ENCODE measurements at regions not wholly inside any gene's neighbourhood (a gene's known extent, or its start where the extent isn't known, plus 50 kb on each side); places are given as distances from the start of the nearest gene placed in this dataset.

GRCh38 chr7:96794063-96794462, 84.4 kb upstream of the SEM1 start:
- no peak overlapping the region for H3T11ph ChIP-seq (ENCODE audit: low read length)
- no peak overlapping the region for H4K8ac ChIP-seq (replicated peaks; ENCODE audit: insufficient read length, low read depth, low read length)
- Mint-ChIP-seq H3K4me3 (no peak overlapping the region), H3K4me1 (no peaks in the 10 kb centered on the region), H3K27me3 (ENCODE audit: low read depth) (peaks cover 3% of the 10 kb centered on the region), H3K36me3 (ENCODE audit: insufficient read depth in 1 of 3, low read depth in 3 of 3) (no peaks in the 10 kb centered on the region), H3K9me3 (no peaks in the 10 kb centered on the region; a peak in 1 of 5 replicates), H3K27ac (no peak overlapping the region)
- no peaks in the 10 kb centered on the region for H3K4me1 ChIP-seq (ENCODE audit: insufficient read depth, low read length)
- no CpG with 5 or more reads among the region's 2 CpGs for WGBS (ENCODE audit: extremely low coverage, insufficient read length, low lambda C conversion rate)
- no peak overlapping the region for H4K5ac ChIP-seq (ENCODE audit: insufficient read length, low read depth, low read length)
- no peak overlapping the region for H3K4ac ChIP-seq (ENCODE audit: low read depth, low read length)
- H2AK5ac ChIP-seq (ENCODE audit: insufficient read length, low read length): no peak overlapping the region
- no peak overlapping the region for H2BK20ac ChIP-seq (ENCODE audit: low read depth, low read length, poor library complexity, severe bottlenecking)
- H3K56ac ChIP-seq (ENCODE audit: insufficient read length, low read depth, low read length): no peak overlapping the region
- no peak overlapping the region for H3K23ac ChIP-seq (ENCODE audit: insufficient read length, low read depth, low read length)
- no peaks in the 10 kb centered on the region for H3K79me1 ChIP-seq (ENCODE audit: insufficient read depth, low read depth, low read length, poor library complexity, severe bottlenecking)
- no peak overlapping the region for H3K18ac ChIP-seq (ENCODE audit: insufficient read length, low read depth, low read length)
- TF ChIP-seq, protein P1, sequence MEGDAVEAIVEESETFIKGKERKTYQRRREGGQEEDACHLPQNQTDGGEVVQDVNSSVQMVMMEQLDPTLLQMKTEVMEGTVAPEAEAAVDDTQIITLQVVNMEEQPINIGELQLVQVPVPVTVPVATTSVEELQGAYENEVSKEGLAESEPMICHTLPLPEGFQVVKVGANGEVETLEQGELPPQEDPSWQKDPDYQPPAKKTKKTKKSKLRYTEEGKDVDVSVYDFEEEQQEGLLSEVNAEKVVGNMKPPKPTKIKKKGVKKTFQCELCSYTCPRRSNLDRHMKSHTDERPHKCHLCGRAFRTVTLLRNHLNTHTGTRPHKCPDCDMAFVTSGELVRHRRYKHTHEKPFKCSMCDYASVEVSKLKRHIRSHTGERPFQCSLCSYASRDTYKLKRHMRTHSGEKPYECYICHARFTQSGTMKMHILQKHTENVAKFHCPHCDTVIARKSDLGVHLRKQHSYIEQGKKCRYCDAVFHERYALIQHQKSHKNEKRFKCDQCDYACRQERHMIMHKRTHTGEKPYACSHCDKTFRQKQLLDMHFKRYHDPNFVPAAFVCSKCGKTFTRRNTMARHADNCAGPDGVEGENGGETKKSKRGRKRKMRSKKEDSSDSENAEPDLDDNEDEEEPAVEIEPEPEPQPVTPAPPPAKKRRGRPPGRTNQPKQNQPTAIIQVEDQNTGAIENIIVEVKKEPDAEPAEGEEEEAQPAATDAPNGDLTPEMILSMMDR (conservative IDR thresholded peaks at IDR 0.05): no peak
- no peaks in the 10 kb centered on the region for H3K9me3 ChIP-seq (ENCODE audit: control insufficient read depth, low read depth, low read length)
- DNase-seq: no peak
- no peak overlapping the region for H3K4me2 ChIP-seq (ENCODE audit: insufficient read depth, insufficient read length, low read length)
- no peak overlapping the region for H2BK12ac ChIP-seq (ENCODE audit: insufficient read length, low read depth, low read length)
- no peaks in the 10 kb centered on the region for H4K20me1 ChIP-seq (ENCODE audit: control insufficient read depth, insufficient read depth, insufficient read length)
- H3K27ac ChIP-seq (ENCODE audit: insufficient read length, low read depth, low read length): no peak overlapping the region
- no peak overlapping the region for H3K14ac ChIP-seq (ENCODE audit: insufficient read depth, low read length)
- no peaks in the 10 kb centered on the region for H3K79me2 ChIP-seq (ENCODE audit: insufficient read depth, low read length)
- H3K9ac ChIP-seq (ENCODE audit: extremely low read depth, insufficient read length, low read length): no peak overlapping the region
- H2AFZ ChIP-seq (ENCODE audit: low read length): no peak overlapping the region
- no peak overlapping the region for H2BK5ac ChIP-seq (ENCODE audit: insufficient read length, low read length)
- H2BK120ac ChIP-seq (ENCODE audit: low read depth, low read length, poor library complexity, severe bottlenecking): no peak overlapping the region
- H3K23me2 ChIP-seq (ENCODE audit: insufficient read length, low read depth, low read length, poor library complexity, severe bottlenecking): no peaks in the 10 kb centered on the region
- no peak overlapping the region for H4K91ac ChIP-seq (ENCODE audit: insufficient read length, low read depth, low read length)
- no peak overlapping the region for H2BK15ac ChIP-seq (ENCODE audit: low read depth, low read length)
- H3K27me3 ChIP-seq (ENCODE audit: insufficient read depth, low read length): no peaks in the 10 kb centered on the region
